ENCODE measurements at regions not wholly inside any gene's neighbourhood (a gene's known extent, or its start where the extent isn't known, plus 50 kb on each side); places are given as distances from the start of the nearest gene placed in this dataset.

DNA sequence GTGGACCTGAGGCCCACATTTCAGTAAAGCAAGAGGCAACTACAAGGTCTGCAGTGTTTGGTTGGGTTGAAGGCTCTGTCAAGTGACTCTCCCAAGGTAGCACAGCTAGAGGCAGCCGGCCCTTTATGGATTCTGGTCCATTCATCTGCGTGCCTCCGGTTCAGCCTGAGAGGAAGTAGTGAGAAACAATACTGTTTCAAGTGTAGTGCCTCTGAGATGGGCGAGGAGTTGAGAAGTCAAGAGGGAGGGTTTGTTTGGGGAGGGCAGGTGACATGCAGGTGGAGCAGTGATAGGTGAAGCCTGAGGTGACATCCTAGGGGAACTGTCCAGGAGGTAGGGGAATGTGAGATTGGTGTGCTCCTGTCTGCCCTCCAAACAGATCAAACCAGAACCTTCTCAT lies 933.5 kb downstream of the VRK1 start:
- DNase-seq (ENCODE audit: low read depth) = no peak

DNA sequence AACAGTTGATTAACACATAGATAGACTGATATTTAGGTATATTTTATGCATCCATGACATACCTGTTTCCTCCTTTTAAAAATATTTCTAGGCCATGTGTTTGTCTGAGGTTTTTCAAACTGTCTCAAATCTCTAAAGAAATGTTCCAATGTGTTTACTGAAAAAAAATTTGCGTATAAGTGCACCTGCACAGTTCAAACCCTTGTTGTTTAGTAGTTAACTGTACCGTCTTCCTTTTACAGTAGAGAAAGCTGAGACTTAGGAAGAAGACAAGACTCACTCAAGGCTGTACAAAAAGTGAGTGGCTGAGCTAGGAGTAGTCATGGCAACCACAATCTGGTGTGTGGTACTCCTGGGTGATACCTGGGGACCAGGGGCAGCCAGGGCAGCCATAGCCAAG lies 934.6 kb downstream of the VRK1 start:
- no peak for DNase-seq (ENCODE audit: low read depth)

DNA sequence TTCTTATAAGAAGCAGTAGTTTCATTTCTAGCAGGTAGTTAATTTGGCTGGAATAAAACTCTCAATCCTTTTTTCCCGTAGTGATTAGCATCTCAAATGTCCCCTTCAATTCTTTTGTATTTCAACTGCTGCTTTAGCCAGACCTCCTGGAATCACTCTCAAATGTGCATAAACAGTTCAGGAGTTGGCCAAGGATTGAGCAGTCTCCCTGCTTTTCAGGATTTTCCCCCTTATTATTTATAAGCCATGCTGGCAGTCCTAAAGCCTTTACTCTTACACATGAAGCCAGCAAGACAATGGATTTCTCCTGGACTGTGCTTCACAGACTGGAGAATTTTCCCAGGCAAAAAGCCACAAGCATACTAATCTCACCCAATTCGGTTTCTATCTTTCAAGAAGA lies 950.1 kb downstream of the VRK1 start:
- no peak for DNase-seq (ENCODE audit: low read depth)

DNA sequence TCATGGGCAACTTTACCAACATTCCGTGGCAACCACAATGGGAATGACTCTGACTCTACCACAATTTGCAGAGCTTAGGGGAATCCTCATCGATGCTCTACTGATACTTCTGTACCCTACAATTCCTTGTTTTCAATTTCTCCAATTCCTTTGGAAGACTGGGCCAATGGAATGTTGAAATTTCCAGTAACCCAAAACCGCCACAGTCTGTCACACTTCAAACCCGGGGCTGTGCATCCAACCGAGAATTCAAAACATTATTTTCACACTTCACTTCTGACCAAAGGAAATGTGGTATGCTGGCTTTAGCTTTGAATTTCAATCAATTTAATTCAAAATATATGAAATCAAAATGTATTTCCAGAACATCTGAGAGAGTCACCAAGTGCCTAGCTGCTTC lies 951.4 kb downstream of the VRK1 start:
- no peak for DNase-seq (ENCODE audit: low read depth)

DNA sequence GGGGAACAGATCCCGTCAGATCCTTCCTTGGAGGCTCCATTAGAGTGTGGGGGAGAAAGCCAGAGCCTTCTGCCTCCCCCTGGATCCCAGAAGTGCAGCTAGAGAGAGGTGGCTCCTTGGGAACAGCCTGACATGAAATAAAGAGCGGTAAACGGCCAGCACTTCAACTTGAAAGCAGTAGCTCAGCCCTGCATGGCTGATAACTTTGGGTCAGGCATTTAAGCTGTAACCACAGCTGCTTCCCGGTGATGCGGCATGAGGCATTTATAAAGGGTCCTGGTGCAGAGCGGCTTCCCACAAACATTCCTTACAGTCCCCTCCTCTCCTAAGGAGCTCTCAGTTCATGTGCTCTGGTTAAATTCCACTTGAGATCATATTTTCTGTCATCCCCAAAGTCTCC lies 960.3 kb downstream of the VRK1 start:
- no peak for DNase-seq (ENCODE audit: low read depth)

DNA sequence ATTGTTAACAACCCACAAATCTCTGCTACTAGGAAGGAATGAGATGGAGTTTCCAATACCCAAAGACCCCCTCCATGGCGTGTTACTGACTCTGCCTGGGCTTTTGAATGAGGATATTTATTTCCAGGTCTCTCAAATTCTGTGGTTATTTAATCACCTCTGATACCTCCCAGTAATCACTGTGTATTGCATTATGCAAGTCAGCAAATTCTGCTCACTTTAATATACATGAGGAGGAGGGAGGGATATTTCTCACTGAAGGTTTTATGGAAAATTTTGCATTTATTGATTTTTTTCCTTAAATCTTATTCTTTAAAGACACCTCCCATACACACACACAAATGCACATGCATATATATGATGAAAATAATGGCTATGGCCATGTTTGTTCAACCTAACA lies 962.9 kb downstream of the VRK1 start:
- DNase-seq (ENCODE audit: low read depth) = no peak

DNA sequence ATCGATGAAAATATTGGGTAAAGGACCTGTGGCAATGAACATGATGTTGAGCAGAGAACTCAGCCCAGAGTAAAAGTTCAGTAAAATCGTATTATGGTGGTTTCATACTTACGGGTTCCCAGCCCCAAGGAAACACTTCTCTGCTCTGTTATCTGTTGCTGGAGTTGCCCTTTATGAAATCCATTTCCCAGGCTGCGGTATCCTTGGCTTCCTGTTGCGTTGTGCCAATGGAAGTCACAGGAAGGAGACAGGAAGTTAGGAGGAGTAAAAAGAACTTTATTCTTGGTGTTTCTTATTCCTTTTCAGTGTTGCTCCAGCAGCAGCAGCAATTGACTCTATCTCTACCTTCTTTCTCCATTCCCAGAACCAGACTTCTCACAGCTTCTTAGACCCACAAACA lies 965.2 kb downstream of the VRK1 start:
- DNase-seq (ENCODE audit: low read depth) = no peak

DNA sequence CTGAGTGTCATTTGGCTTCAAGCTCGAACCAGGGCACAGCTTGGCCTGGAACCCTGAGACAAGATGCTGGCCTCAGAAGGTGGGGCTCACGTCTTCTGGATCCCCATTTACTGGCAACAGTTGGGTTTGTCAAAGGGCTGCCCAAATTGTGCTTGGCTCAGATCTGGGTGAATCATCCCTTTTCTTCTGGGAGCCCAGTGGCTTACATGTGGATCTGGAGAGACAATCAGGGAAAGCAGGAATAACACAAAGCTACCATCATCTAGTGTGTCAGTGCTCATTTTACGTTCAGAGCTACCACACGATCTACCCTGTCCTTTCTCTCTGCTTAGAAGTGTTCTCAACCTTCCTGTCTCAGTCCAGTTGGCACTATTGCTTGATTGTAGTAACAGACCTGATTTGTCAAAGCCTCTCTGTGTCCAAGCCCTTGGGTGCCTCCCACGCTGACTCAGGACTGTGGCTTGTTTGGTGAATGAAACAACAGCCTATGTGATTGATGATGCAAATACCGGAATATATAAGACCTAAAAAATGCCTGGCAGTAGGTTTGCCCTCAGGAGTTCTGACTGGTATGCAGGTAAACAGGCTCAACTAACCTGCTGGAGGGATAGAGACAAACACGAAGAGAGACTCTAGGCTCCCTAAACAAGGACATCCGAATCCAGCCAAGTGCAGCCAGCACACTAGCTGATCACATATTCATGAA lies 974.3 kb downstream of the VRK1 start:
- no peak for DNase-seq (ENCODE audit: low read depth)

DNA sequence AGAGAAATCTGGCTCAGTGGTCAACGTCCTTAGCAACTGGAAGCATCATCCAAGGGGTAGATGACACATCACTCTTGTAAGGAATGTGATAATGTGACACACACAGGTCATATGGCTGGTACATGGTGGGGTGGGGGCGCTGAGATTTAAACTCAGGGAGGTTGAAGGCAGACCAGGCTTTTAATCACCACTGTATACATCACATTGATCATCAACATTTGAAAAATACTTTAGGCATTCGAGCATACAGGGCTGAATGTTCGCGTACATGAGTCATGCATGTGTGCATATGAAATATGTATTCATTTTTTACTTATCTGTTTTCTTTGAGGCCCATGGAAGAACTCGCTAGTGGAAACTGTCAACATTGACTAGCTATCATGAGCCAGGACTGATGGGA lies 976.4 kb downstream of the VRK1 start:
- no peak for DNase-seq (ENCODE audit: low read depth)

DNA sequence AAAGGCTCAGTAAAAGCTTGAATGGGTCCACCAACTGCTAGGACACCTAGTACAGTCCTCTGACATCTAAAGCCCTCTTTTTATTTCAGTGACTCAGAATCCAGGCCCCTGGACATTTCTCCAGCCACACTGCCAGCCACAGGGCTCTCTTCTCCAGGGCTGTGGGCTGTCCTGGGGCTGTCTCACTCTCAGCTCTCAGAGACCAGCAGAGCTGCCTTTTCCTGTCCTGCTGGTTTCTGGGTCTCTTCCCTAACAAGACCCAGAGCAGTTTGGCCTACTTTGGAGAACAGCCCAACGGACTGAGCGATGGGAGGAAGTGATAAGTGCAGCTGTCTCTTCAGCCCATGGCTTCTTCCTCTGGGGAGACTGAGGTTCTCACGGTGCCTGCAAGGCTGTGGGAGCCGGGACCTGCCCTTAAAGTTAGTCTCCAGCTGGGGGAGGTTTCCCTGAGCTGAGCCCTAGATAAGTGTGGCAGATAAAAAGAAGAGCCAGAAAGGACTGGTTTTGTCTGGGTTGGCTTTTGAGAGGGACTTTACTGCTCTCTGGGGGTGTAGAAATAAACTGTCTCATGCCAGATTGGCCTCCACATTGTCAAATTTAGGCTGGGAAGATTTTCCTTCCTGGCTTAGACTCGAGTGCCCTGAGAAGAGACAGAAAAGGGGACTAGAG lies 979.8 kb downstream of the VRK1 start:
- no peak for DNase-seq (ENCODE audit: low read depth)

DNA sequence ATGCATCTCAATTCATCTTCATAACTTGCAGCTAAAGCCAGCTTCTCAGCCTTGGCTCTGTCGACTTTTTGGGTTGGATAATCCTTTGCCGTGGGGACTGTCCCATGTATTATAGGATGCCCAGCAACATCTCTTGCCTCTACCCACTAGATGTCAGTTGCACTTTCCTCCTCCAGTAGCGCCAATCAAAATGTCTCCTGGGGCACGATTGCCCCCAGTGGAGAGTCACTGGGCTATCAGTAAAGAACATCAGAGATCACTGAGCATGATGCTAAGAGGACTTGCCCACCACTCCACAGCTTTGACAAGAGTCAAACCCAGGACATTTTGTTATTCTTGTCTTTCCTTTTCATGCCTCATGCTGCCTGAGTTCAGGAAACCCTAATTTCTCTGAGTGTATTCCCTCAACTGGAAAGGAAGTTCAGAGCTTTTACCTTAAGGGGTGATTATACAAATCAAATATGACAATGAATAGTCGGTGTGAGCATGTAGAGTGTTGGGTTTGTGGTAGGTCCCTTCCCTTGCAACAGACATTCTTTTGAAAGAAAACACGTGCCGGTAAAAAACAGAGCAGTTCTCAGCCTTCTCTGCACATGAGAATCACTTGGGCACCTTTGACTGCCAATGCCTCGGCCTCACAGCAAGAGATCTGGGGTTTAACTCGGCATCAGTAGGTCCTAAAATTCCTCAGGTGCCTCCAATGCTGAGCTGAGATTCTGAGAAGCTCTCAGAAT lies 980.6 kb downstream of the VRK1 start:
- DNase-seq (ENCODE audit: low read depth) = no peak

DNA sequence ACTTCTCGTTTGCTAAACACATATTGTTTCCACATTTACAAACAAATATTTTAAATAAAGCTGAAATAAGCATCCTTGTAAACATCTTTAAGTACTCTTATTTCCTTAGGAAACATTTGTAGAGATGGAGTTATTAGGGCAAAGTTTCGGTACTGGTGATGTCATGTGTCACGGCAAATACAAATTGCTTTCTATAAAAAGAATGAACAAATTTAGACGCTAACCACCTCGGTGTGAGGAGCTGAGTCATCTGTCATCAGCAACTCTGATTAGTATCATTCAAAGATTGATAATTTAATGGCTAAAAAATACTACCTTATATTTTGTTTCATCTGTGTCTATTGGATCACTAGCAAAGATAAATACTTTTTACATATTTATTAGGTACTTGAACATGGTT lies 982.0 kb downstream of the VRK1 start:
- DNase-seq (ENCODE audit: low read depth) = no peak

DNA sequence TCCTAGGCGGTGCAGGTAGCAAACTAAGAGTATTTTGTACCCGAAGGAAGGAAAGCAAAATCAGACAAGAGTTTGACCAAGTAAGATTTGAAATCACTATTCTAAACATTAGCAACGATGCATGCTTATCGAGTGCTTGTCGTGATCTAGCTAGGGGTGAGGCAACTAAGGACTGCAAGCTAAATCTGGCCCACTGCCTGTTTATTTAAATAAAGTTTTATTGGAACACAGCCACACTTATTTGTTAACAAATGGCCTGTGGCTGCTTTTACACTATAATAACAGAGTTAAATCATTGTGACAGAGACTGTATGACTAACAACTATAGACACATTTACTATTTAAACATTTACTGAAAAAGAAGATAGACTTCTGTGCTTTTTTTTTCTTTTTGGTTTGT lies 983.6 kb downstream of the VRK1 start:
- no peak for DNase-seq (ENCODE audit: low read depth)

DNA sequence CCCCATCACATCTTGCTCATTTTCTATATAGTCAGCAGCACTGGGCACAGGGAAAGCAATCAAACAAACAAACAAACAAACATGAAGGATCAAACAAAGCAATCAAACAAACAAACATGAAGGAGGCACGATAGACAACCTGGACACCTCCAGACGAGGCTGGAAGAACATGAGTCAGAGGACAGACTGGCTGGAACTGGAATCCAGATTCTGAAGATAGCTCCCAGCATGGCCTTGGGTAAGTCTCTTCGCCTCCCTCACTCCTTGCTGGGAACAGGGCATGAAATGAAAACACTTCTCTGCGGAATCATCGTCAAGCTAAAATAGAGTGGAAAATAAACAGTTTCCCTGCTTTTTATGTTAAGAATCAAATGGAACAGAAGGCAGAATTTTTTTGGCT lies 984.8 kb downstream of the VRK1 start:
- DNase-seq (ENCODE audit: low read depth) = no peak

DNA sequence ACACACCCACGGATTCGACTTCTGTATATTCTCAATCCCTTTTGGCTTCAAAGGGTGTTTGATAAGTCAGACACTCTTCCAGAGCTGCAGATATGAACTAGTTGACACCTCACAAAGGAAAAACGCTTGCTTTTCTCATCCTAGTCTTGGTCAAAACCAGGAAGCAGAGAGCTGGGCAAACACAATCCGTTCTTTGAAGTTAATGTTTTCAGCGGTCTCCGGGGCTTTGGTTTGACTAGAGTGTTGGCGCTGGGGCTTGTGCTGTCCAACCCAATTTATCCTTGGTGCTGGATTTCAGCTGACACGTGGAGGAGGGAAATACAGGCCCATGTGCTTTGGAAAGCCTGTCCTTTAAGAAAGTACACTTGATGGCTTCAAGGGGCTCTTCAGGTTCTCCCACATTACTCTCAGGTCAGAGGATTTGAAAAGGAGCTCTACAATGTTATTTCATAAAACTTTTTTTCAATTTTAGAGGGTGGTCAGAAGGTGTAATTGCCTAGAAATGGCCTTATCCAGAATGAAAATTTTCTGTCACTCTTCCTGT lies 985.8 kb downstream of the VRK1 start:
- no peak for DNase-seq (ENCODE audit: low read depth)

DNA sequence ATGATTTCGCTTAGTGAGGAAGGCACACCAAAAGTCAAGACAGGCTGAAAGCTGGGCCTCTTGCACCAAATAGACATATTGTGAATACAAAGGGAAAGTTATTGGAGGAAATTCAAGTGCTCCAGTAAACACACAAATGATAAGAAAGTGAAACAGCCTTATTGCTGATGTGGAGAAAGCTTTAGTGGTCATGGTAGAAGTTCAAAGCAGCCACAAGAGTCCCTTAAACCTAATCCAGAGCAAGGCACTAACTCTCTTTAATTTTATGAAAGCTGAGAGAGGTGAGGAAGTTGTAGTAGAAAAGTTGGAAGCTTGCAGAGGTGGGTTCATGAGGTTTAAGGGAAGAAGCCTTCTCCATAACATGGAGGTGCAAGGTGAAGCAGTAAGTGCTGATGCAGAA lies 988.3 kb downstream of the VRK1 start:
- DNase-seq (ENCODE audit: low read depth) = no peak

DNA sequence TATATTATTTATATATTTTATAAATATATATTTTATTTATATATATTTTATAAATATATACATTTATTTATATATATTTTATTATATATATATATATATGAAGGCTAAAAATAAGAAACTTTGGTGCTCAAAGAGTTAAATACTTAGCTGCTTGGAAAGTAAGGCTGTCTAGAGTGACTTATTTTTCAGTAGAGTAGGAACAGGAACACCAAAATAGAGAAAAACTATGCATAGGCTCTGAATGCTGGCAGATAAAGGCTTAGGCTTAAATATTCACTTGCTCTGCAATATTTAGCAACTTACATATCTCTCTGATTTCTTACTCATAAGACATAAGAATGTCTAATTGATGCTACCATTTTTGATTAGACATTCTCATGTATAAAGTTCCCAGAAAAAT lies 991.2 kb downstream of the VRK1 start:
- DNase-seq (ENCODE audit: low read depth) = no peak

DNA sequence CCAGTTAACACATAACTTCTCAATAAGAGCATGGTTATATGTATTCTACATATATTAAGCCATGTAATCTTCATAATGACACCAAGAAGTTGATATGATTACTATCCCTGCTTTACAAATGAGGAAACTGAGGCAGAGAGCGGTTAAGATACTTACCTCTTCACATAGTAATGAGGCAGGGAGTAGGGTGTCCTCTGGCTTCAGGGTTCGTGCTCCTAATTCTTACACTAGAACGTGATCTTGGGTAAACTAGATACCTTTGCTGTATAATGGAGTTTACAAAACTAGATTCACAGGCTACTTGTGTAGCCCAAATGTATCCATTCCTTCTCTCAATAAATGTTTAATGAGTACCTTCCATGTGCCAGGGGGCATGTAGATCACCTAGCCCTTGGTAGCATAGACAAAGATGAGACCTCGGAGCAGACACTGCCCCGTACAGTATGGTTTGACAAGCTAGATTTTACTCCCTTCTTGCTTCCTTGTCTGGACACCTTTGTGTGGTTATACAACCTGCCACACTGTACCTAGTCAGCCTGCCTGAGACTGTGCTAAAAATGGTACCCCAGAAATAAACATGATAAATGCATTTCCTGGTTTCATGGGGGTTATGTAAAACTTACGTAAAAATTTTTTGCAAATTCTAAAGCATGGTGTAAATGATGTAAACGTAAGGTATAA lies 991.8 kb downstream of the VRK1 start:
- no peak for DNase-seq (ENCODE audit: low read depth)

DNA sequence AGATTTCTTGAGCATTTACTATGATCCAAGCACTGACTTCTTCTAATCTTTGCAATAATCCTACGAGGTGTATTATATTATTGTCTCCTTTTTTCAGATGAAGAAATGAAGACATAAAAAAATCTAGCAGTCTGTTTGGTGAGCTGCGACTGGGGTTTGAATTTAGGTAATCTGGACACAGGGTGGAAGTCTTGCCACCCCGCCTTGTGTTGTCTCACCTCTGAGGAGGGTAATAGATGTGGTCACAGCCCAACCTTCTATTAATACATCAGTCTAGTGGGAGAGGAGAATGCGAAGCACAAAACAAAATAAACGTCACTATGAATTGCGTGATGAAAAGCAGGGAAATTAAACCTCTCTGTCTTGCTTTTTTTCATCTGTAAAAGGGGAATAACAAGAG lies 993.9 kb downstream of the VRK1 start:
- DNase-seq (ENCODE audit: low read depth) = no peak

DNA sequence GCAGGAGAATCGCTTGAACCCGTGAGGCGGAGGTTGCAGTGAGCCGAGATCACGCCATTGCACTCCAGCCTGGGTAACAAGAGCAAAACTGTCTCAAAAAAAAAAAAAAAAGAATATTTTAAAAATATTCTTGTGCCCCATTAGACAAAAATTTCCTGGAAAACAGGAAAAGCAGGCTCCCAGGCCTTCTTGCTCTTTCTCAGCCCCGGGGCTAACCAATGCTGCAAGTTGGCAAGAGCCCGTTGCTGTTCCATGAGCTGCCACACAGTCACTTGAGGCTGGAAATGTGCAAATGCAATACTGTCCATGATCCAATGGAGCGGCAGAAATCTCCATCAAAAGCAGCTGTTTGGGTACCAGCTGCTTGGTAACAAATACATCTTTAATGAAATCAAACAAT lies 994.7 kb downstream of the VRK1 start:
- no peak for DNase-seq (ENCODE audit: low read depth)

DNA sequence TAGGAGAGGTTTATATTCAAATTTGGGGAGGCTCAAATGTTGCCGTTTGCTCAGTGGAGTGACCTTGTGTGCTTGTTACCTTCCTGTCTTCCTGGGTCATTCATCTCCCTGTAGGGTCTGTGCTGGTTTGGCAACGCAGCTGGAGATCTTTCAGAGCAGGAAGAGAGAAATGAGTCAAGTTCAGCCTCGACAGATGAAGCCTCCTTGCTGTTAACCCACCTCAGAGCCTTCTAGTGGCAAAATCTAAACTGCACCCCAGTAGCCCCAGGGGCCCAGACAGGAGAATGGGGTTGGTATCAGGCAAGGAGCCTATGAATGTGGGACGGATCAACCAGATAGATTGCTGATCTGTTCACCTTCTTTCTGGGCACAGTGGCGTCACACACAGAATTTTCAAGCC lies 999.3 kb downstream of the VRK1 start:
- DNase-seq (ENCODE audit: low read depth) = no peak

DNA sequence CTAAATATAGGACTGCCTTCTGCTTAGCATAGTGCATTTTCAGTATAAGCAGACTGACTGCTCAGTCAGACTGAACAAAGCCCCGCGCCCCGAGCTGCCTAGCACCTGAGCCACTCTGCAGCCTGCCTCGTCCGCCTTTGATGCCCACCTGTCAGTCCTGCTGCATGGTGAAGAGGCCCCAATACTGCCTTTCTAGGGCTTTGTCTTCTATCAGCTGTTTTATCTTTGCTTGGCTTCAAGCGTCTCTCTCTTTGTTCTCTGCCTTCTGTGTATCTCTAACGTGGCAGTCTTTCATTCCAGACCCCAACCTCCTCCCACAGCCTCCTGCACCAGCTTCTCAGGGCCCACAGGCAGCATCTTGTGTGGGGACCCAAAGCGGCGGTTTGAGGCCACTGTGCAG lies 1001.0 kb downstream of the VRK1 start:
- DNase-seq (ENCODE audit: low read depth) = no peak

Data from CMK (cell line).